ENCODE measurements at regions not wholly inside any gene's neighbourhood (a gene's known extent, or its start where the extent isn't known, plus 50 kb on each side); places are given as distances from the start of the nearest gene placed in this dataset.

DNA sequence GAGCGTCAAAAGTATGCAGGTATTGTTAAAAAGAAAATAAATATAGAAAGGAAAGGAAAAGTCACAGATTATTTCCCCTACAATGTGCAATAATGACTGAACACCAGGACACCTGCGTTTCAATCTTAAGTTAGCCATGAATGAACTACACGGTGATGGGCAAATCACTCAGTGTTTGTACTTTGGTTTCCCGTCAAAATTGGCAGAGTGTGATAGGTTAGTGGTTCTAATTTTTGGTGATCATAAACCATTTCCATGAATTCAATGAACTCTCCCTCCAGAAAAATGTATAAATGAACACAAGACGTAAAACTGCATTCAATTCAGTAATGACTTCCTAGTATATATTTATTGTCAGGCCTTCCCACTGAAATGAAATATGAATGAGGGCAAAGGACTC is 59.0 kb upstream of the ITGA1 start:
- intact Hi-C loops (cut with DNase I), result no loop called here
- no peak overlapping the region for H3K27ac ChIP-seq
- no peak overlapping the region for H3K4me3 ChIP-seq
- H3K36me3 ChIP-seq, result no peaks in the 10 kb centered on the region
- H3K9me3 ChIP-seq, result no peaks in the 10 kb centered on the region
- WGBS, result 93% methylated on average over 5 of the region's 5 CpGs
- no peak for DNase-seq (ENCODE audit: low spot score)
- H3K4me1 ChIP-seq (replicated peaks), result peaks cover 2% of the 10 kb centered on the region
- H3K27me3 ChIP-seq (replicated peaks; ENCODE audit: insufficient read depth), result no peaks in the 10 kb centered on the region
- TF ChIP-seq POLR2A (IDR thresholded peaks at IDR 0.05), result no peak

DNA sequence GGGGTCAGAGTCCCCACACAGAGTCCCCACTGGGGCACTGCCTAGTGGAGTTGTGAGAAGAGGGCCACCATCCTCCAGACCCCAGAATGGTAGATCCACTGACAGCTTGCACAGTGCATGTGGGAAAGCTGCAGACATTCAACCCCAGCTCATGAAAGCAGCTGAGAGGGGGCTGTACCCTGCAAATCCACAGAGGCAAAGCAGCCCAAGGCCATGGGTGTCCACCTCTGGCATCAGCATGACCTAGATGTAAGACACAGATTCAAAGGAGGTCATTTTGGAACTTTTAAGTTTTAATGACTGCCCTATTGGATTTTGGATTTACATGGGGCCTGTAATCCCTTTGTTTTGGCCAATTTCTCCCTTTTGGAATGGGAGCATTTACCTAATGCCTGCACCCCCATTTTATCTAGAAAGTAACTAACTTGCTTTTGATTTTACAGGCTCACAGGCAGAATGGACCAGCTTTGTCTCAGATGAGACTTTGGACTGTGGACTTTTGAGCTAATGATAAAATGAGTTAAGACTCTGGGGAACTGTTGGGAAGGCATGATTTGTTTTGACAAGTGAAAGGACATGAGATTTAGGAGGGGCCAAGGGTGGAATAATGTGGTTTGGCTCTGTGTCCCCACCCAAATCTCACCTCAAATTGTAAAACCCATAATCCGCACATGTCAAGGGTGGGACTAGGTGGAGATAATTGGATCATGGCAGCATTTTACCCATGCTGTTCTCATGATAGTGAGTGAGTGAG is 56.3 kb upstream of the ITGA1 start:
- Histone ChIP-seq H3K27ac (no peak overlapping the region), H3K27me3 (replicated peaks; ENCODE audit: insufficient read depth) (no peaks in the 10 kb centered on the region), H3K36me3 (no peaks in the 10 kb centered on the region), H3K9me3 (no peaks in the 10 kb centered on the region), H3K4me3 (no peak overlapping the region), H3K4me1 (replicated peaks) (no peaks in the 10 kb centered on the region)
- no peak for DNase-seq (ENCODE audit: low spot score)
- TF ChIP-seq, protein P1, sequence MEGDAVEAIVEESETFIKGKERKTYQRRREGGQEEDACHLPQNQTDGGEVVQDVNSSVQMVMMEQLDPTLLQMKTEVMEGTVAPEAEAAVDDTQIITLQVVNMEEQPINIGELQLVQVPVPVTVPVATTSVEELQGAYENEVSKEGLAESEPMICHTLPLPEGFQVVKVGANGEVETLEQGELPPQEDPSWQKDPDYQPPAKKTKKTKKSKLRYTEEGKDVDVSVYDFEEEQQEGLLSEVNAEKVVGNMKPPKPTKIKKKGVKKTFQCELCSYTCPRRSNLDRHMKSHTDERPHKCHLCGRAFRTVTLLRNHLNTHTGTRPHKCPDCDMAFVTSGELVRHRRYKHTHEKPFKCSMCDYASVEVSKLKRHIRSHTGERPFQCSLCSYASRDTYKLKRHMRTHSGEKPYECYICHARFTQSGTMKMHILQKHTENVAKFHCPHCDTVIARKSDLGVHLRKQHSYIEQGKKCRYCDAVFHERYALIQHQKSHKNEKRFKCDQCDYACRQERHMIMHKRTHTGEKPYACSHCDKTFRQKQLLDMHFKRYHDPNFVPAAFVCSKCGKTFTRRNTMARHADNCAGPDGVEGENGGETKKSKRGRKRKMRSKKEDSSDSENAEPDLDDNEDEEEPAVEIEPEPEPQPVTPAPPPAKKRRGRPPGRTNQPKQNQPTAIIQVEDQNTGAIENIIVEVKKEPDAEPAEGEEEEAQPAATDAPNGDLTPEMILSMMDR (IDR thresholded peaks at IDR 0.05), result no peak
- no peak for TF ChIP-seq POLR2AphosphoS5 (IDR thresholded peaks at IDR 0.05)
- TF ChIP-seq POLR2A (IDR thresholded peaks at IDR 0.05), result no peak
- WGBS, result 96% methylated on average over 1 of the region's 1 CpG
- intact Hi-C loops (cut with DNase I), result no loop called here

DNA sequence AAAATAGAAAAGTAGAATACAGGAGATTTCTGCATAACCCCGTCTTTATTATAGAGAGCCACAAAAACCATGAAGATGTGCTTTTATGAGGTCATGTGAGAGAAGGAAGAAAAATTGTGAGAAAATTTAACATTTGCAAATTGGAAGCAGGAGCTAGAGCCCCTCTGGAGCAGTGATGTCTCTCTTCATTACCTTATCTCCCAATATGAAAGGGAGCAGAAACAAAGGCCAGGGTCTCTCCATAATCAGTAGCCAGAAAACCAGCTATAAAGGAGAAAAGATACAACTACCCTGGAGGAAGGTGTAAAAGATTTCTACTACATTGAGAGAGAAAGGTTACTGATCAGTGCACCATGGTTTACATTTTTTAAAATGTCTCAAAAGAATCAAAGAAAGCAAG is 53.2 kb upstream of the ITGA1 start:
- no peak overlapping the region for H3K4me3 ChIP-seq
- no peaks in the 10 kb centered on the region for H3K9me3 ChIP-seq
- no peak overlapping the region for H3K27ac ChIP-seq
- H3K36me3 ChIP-seq, result no peaks in the 10 kb centered on the region
- H3K4me1 ChIP-seq (replicated peaks), result no peaks in the 10 kb centered on the region
- 94% methylated on average over 1 of the region's 1 CpG for WGBS
- no peak for DNase-seq (ENCODE audit: low spot score)
- H3K27me3 ChIP-seq (replicated peaks; ENCODE audit: insufficient read depth), result no peaks in the 10 kb centered on the region
- TF ChIP-seq, protein P1 (IDR thresholded peaks at IDR 0.05), result no peak
- TF ChIP-seq POLR2AphosphoS5 (IDR thresholded peaks at IDR 0.05), result no peak
- TF ChIP-seq POLR2A (IDR thresholded peaks at IDR 0.05), result no peak
- intact Hi-C loops (cut with DNase I), result no loop called here

DNA sequence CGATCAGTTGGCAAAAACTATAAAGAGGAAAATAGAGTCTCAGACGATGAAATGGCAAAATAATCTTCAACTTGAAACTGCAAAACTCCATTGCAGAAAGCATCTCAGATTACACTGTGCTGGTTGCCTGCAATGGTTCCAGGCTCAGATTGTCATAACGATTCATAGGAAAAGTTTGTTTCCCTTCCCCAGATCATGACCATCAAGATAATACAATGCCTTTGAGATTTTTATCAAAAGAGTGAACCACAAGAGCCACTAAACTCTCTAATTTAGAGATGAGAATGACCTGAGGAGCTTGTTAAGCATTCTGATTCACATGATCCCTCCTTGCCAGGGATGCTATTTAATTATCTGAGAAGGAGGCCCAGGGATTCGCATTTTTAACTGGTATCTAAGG is 52.6 kb upstream of the ITGA1 start:
- intact Hi-C loops (cut with DNase I), result no loop called here
- no peak overlapping the region for H3K4me3 ChIP-seq
- DNase-seq (ENCODE audit: low spot score), result no peak
- H3K4me1 ChIP-seq (replicated peaks), result no peaks in the 10 kb centered on the region
- TF ChIP-seq POLR2AphosphoS5 (IDR thresholded peaks at IDR 0.05) (no peak), POLR2A (IDR thresholded peaks at IDR 0.05) (no peak)
- TF ChIP-seq, protein P1 (IDR thresholded peaks at IDR 0.05), result no peak
- H3K27me3 ChIP-seq (replicated peaks; ENCODE audit: insufficient read depth), result no peaks in the 10 kb centered on the region
- H3K27ac ChIP-seq, result no peak overlapping the region
- no peaks in the 10 kb centered on the region for H3K9me3 ChIP-seq
- no peaks in the 10 kb centered on the region for H3K36me3 ChIP-seq
- 47% methylated on average over 4 of the region's 4 CpGs for WGBS

Small RNAs in the stretch of these regions (small RNA-seq; reads per million reads assigned to genes)
- gene RPS17P11, result 0 reads per million in 2 donors

All from prostate gland (tissue), 2 donors.